ENCODE measurements at regions not wholly inside any gene's neighbourhood (a gene's known extent, or its start where the extent isn't known, plus 50 kb on each side); places are given as distances from the start of the nearest gene placed in this dataset.
A peak's percentile ranks its signal among the peaks of the same experiment; 100 is the strongest.
"Not testable (repeated sequence)": the region's sequence is repeated elsewhere in the genome, so short reads cannot be mapped to it uniquely, and the experiment has no call there.

GRCh38 chr4:170818786-170819185, 729.0 kb upstream of the AADAT start:
- DNase-seq (ENCODE audit: low read depth, low spot score): no peak

DNA sequence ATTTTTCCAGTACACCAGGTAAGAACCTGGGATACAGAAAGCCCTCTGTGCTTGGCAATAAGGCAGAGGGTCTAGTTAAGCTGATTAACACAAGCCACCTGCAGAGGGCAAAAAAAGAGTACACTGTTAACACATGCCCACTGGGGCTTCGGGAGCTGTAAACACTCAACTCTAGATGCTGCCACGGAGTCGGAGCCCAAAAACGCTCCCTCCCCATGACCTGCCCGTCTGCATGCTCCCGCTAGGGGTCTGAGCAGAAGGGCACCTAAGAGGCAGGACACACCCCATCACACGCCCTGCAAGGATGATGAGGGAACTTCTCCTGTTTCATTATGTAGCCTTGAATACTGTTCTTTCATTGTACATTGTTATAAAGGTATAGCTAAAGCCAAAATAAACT, 715.6 kb upstream of the AADAT start:
- DNase-seq (ENCODE audit: low read depth, low spot score): no peak

- DNase-seq (ENCODE audit: low read depth, low spot score): no peak
Measured at GRCh38 chr4:170804930-170805329, 715.2 kb upstream of the AADAT start.

GRCh38 chr4:170803492-170803891, 713.7 kb upstream of the AADAT start:
- no peak for DNase-seq (ENCODE audit: low read depth, low spot score)

DNA sequence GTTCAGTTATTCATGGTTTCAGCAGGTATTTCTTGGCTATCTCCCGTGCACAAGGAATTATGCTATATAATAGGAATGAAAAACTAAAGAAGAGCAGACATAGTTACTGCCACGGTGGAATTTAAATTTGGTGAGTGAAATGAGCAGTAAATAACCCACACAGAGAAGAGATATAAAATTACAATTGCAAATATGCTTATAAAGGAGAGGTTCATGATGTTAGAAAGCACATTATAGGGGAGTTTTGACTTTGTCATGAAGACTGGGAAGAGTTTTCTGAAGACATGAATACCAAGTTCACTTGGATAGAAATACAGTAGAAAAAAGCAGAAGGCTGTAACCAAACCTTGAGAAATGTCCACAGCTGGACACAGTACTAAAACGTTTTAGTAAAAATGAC, 712.0 kb upstream of the AADAT start:
- DNase-seq (ENCODE audit: low read depth, low spot score): no peak

GRCh38 chr4:170794525-170794924, 704.8 kb upstream of the AADAT start:
- DNase-seq (ENCODE audit: low read depth, low spot score): no peak

- DNase-seq (ENCODE audit: low read depth, low spot score): not testable (repeated sequence)
Measured at GRCh38 chr4:170788540-170789051, 698.8 kb upstream of the AADAT start.

DNA sequence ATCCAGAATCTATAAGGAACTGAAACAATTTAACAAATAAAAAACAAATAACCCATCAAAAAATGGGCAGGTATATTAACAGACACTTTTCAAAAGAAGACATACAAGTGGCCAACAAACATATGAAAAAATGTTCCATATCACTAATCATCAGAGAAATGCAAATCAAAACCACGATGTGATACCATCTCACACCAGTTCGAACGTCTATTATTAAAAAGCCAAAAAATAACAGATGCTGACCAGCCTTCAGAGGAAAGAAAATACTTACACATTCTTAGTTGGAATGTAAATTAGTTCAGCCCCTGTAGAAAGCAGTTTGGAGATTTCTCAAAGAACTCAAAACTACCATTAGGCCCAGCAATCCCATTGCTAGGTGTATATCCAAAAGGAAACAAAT, 687.9 kb upstream of the AADAT start:
- no peak for DNase-seq (ENCODE audit: low read depth, low spot score)

- no peak for DNase-seq (ENCODE audit: low read depth, low spot score)
Measured at GRCh38 chr4:170776983-170777382, 687.2 kb upstream of the AADAT start.

GRCh38 chr4:170775851-170776250, 686.1 kb upstream of the AADAT start:
- no peak for DNase-seq (ENCODE audit: low read depth, low spot score)

DNA sequence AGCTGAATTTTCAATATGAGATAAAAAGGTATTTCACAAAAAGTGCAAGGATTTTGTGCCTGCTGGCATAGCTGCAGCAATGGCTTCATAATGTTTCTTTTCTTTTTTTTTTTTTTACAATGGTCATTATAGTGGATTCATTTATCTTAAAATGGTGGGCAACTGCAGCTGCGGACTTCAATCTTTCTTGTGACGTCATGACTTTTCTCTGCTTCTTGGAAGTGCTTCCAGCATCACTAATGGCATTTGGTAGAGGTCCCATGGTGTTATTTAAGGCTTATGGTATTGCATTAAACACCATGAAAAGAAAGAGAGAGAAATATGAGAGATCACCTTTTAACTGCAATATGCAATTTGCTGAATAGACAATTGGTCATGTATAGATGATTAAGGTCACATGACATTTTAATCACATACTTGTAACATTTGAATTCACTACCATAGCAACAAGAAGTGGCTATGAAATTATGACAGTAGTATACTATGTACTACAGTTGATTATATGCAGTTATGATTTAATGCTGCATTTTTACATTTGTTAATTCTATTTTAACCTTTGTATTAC, 684.0 kb upstream of the AADAT start:
- DNase-seq (ENCODE audit: low read depth, low spot score): no peak

DNA sequence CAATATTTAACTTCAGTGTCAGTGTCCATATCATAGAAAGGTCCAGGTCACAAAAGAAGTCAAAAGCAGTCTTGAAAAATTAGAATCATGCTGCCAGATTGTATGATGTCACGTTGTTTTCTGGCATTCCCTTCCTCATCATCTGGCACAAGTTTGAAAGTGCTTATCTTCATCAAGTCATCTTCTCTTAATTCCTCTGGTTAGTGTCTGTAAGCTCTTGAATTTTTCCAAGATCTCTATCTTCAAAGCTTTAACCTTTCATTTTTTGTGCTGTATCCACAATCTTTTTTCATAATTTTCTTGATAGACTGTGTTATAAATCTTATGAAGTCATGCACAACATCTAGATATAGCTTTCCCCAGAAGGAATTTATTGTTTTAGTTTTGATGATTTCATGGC, 682.7 kb upstream of the AADAT start:
- DNase-seq (ENCODE audit: low read depth, low spot score): no peak

DNA sequence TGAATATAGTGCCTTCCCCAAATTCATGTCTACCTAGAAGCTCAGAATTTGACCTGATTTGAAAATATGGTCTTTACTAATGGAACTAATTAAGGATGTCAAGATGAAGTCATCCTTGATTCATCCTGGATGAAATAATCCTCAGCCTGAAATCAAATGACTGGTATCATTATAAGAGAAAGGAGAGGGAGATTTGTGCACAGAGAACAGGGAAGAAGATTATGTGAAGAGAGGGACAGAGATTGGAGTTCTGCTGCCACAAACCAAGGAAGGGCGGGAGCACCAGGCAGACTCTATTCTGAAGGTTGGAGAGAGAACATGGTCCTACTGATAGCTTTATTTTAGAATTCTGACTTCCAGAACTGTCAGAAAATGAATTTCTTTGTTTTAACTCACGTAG, 680.9 kb upstream of the AADAT start:
- no peak for DNase-seq (ENCODE audit: low read depth, low spot score)

- DNase-seq (ENCODE audit: low read depth, low spot score): no peak
Measured at GRCh38 chr4:170769862-170770261, 680.1 kb upstream of the AADAT start.

- DNase-seq (ENCODE audit: low read depth, low spot score): no peak
Measured at GRCh38 chr4:170758988-170759387, 669.2 kb upstream of the AADAT start.

- DNase-seq (ENCODE audit: low read depth, low spot score): no peak
Measured at GRCh38 chr4:170750519-170750918, 660.8 kb upstream of the AADAT start.

DNA sequence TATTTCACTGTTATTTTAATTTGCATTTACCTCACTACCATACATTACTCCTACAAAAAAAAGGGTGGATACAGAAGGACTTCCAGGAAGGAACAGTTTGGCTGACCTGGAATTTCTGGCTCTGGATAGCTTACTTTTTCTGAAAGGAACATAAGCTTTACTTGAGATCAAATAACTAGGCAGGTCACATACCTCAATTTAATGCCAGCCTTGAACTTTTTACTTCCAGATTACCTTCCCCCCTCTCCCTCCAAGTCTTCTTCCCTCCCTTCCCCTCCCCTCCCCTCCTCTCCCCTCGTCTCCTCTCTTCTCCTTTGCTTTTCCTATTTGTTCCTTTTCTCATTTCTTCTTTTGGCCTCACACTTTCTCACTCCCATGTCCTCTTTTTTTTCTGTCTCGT, 659.2 kb upstream of the AADAT start:
- DNase-seq (ENCODE audit: low read depth, low spot score): no peak

DNA sequence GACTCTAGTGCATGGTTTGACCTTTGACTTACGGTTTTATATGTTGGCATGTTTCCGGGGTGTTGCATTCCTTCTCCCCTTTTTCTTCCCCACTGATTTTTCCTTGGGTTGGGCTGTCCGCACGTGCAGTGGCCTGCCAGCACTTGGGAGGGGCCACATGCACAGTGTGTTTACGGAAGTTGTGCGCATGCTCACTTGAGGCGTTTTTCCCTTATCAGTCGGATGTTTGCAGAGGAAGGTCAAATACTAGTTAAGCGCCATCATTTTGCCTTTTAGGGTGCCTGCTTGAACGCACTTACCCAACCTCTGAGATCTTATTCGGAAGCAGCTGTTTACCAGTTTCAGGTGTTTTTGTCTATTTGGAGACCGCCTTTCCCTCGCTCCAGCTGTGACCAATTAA, 653.9 kb upstream of the AADAT start:
- DNase-seq (ENCODE audit: low read depth, low spot score): no peak

DNA sequence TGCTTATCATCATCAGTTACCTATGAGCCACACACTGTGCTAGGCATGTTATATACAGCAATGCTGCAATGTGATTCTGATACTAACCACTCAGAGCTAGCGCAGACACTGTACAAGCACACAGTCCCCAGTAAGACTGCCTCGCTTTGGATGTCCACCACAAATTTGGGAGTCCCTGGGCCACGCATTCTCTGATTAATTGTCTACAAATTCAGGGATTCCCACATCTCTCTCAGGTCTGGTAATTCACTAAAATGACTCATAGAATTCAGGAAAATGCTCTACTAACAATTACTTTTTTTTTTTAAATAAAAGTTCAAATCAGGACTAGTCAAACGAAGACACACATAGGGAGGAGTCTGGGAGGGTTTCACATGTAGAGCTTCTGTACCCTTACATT, 652.1 kb upstream of the AADAT start:
- peak; percentile 28 for DNase-seq (ENCODE audit: low read depth, low spot score)

GRCh38 chr4:170736710-170737109, 647.0 kb upstream of the AADAT start:
- DNase-seq (ENCODE audit: low read depth, low spot score): peak; percentile 4

DNA sequence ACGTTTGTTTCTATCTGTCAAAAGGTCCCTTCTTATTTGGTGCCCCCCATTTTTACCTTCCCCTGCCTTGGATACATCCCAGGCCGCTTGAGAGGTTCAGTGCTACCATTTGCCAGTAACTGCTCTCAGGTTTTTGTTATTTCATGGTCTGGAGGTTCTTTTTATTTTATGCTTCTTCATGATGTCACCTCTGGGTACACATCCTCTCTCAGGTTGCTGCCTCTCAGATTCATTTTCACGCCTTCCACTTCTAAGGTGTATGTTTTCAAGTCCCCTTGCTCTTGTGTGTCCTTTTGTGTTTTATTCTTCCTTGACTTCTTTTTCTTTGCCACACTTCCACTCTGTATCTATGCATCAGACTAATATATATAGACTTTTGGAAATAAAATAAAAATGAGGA, 640.1 kb upstream of the AADAT start:
- DNase-seq (ENCODE audit: low read depth, low spot score): no peak

GRCh38 chr4:170729236-170729635, 639.5 kb upstream of the AADAT start:
- no peak for DNase-seq (ENCODE audit: low read depth, low spot score)

- DNase-seq (ENCODE audit: low read depth, low spot score): no peak
Measured at GRCh38 chr4:170724191-170724590, 634.4 kb upstream of the AADAT start.

DNA sequence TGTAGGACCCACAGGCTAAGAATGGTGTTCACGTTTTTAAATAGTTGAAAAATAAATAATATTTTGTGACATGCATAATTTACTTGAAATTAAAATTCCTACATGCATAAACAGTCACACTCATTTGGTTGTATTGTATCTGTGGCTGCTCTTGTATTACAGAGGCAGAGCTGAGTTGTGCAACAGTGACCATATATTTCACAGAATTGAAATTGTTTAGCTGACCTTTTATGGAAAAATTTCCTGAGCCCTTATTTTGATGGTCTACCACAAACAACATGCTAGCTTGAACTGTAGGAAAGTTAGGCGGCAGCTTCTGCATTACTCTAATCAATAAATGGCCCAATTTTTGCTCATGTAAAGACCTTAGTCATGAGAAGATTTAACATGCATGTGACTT, 633.4 kb upstream of the AADAT start:
- no peak for DNase-seq (ENCODE audit: low read depth, low spot score)

All from astrocyte of the hippocampus (primary cell).